SK-N-SH treated with all-trans-retinoic acid at 6 μM for 48 hours (cell line): ENCODE measurements at regions not wholly inside any gene's neighbourhood (a gene's known extent, or its start where the extent isn't known, plus 50 kb on each side); places are given as distances from the start of the nearest gene placed in this dataset.
A peak's percentile ranks its signal among the peaks of the same experiment; 100 is the strongest.

Source experiments
- ATAC-seq: fragments of 200-7000 bp; cut with Tn5 transposase; 3 replicates; pipeline ENCODE4 v1.9.1; 2020; ENCODE audit warnings: mild to moderate bottlenecking, moderate library complexity
- ARNTL ChIP-seq: fragments of 450-650 bp; formaldehyde crosslinking; IDR thresholded peaks from 2 replicates; pipeline ENCODE4 v1.5.0; 2020; ENCODE audit warnings: low read depth, mild to moderate bottlenecking, moderate library complexity, borderline replicate concordance
- BACH2 ChIP-seq: fragments of 250-450 bp; sonication (Bioruptor Pico); IDR thresholded peaks from 2 replicates; pipeline ENCODE4 v1.9.0; 2021; ENCODE audit warnings: mild to moderate bottlenecking, borderline replicate concordance
- CREB5 ChIP-seq: fragments of 250-450 bp; sonication (Bioruptor Pico); IDR thresholded peaks from 2 replicates; pipeline ENCODE4 v1.5.1; 2020; ENCODE audit warnings: low read depth, mild to moderate bottlenecking, moderate library complexity
- CSDC2 ChIP-seq: fragments of 250-450 bp; sonication (Bioruptor Pico); IDR thresholded peaks from 2 replicates; pipeline ENCODE4 v1.5.0; 2020; ENCODE audit warnings: mild to moderate bottlenecking, moderate library complexity
- CSRNP3 ChIP-seq: fragments of 250-450 bp; sonication (Bioruptor Pico); IDR thresholded peaks from 2 replicates; pipeline ENCODE4 v1.5.1; 2021; ENCODE audit warnings: mild to moderate bottlenecking, moderate library complexity
- ESRRG ChIP-seq: fragments of 250-450 bp; sonication (Bioruptor Pico); IDR thresholded peaks from 2 replicates; pipeline ENCODE4 v1.6.1; 2021; ENCODE audit warnings: mild to moderate bottlenecking
- GLIS3 ChIP-seq: fragments of 250-450 bp; sonication (Bioruptor Pico); IDR thresholded peaks from 2 replicates; pipeline ENCODE4 v1.5.0; 2020; ENCODE audit warnings: mild to moderate bottlenecking, moderate library complexity
- ISL1 ChIP-seq: fragments of 250-450 bp; sonication (Bioruptor Pico); IDR thresholded peaks from 2 replicates; pipeline ENCODE4 v2.1.2; 2022; ENCODE audit warnings: mild to moderate bottlenecking, moderate library complexity
- OSR1 ChIP-seq: fragments of 250-450 bp; sonication (Bioruptor Pico); IDR thresholded peaks from 2 replicates; pipeline ENCODE4 v1.8.0; 2022; ENCODE audit warnings: moderate library complexity, mild to moderate bottlenecking, inconsistent platforms
- PATZ1 ChIP-seq: fragments of 250-450 bp; sonication (Bioruptor Pico); IDR thresholded peaks from 2 replicates; pipeline ENCODE4 v1.8.0; 2020; ENCODE audit warnings: mild to moderate bottlenecking, moderate library complexity, borderline replicate concordance
- PPARA ChIP-seq: fragments of 250-450 bp; sonication (Bioruptor Pico); IDR thresholded peaks from 2 replicates; pipeline ENCODE4 v1.5.0; 2020; ENCODE audit warnings: mild to moderate bottlenecking, borderline replicate concordance
- RARB ChIP-seq: fragments of 250-450 bp; sonication (Bioruptor Pico); IDR thresholded peaks from 2 replicates; pipeline ENCODE4 v1.8.0; 2021; ENCODE audit warnings: mild to moderate bottlenecking, moderate library complexity
- SNAI2 ChIP-seq: fragments of 250-450 bp; sonication (Bioruptor Pico); IDR thresholded peaks from 2 replicates; pipeline ENCODE4 v1.5.0; 2020; ENCODE audit warnings: mild to moderate bottlenecking, moderate library complexity
- TOX ChIP-seq: fragments of 250-450 bp; sonication (Bioruptor Pico); IDR thresholded peaks from 2 replicates; pipeline ENCODE4 v1.8.0; 2021; ENCODE audit warnings: mild to moderate bottlenecking, moderate library complexity, borderline replicate concordance
- TSHZ2 ChIP-seq: fragments of 250-450 bp; sonication (Bioruptor Pico); IDR thresholded peaks from 2 replicates; pipeline ENCODE4 v1.5.0; 2020; ENCODE audit warnings: mild to moderate bottlenecking, moderate library complexity
- ZC3H10 ChIP-seq: fragments of 250-450 bp; sonication (Bioruptor Pico); IDR thresholded peaks from 2 replicates; pipeline ENCODE4 v1.5.1; 2021; ENCODE audit warnings: mild to moderate bottlenecking, moderate library complexity
- ZFP30 ChIP-seq: fragments of 450-650 bp; formaldehyde crosslinking; IDR thresholded peaks from 2 replicates; pipeline ENCODE4 v1.5.0; 2022; ENCODE audit warnings: mild to moderate bottlenecking, moderate library complexity
- ZNF565 ChIP-seq: fragments of 450-650 bp; formaldehyde crosslinking; conservative IDR thresholded peaks from 2 replicates; pipeline ENCODE4 v1.5.0; 2020; ENCODE audit warnings: low read depth, mild to moderate bottlenecking, moderate library complexity
- ZNF70 ChIP-seq: fragments of 450-650 bp; formaldehyde crosslinking; IDR thresholded peaks from 2 replicates; pipeline ENCODE4 v1.5.0; 2020; ENCODE audit warnings: mild to moderate bottlenecking, moderate library complexity
- ZNF8 ChIP-seq: fragments of 450-650 bp; formaldehyde crosslinking; IDR thresholded peaks from 2 replicates; pipeline ENCODE4 v1.5.0; 2020; ENCODE audit warnings: mild to moderate bottlenecking, moderate library complexity

GRCh38 chr6:85323435-85324040, 126.3 kb upstream of the NT5E start:
- TF ChIP-seq ZC3H10 (CRISPR knock-in tag) (no peak), RARB (CRISPR knock-in tag) (no peak), GLIS3 (CRISPR knock-in tag) (no peak), ISL1 (CRISPR knock-in tag) (no peak), TSHZ2 (CRISPR knock-in tag) (no peak), ARNTL (CRISPR knock-in tag) (no peak), SNAI2 (CRISPR knock-in tag) (no peak)
- peak; percentile 98 for ATAC-seq

GRCh38 chr6:85322446-85323105, 127.3 kb upstream of the NT5E start:
- TF ChIP-seq BACH2 (CRISPR knock-in tag) (no peak), ZNF565 (CRISPR knock-in tag) (no peak), PATZ1 (CRISPR knock-in tag) (no peak)
- TF ChIP-seq, all 23 proteins: peak for 0
- no peak for ATAC-seq

- TF ChIP-seq ZNF8 (CRISPR knock-in tag) (no peak), ZC3H10 (CRISPR knock-in tag) (no peak), ZFP30 (CRISPR knock-in tag) (no peak), CREB5 (CRISPR knock-in tag) (no peak), GLIS3 (CRISPR knock-in tag) (no peak), BACH2 (CRISPR knock-in tag) (no peak), CSRNP3 (CRISPR knock-in tag) (no peak), CSDC2 (CRISPR knock-in tag) (no peak), PPARA (CRISPR knock-in tag) (no peak), ARNTL (CRISPR knock-in tag) (no peak)
- ATAC-seq = no peak
Measured at GRCh38 chr6:85321906-85322305, 128.0 kb upstream of the NT5E start.

GRCh38 chr6:85314586-85314985, 135.3 kb upstream of the NT5E start:
- no peak for TF ChIP-seq BACH2 (CRISPR knock-in tag)
- no peak for TF ChIP-seq TOX
- no peak for TF ChIP-seq ZFP30 (CRISPR knock-in tag)
- TF ChIP-seq ZNF70 (CRISPR knock-in tag) = no peak
- TF ChIP-seq OSR1 = no peak
- TF ChIP-seq ESRRG = no peak
- no peak for TF ChIP-seq ZNF8 (CRISPR knock-in tag)
- no peak for TF ChIP-seq CREB5 (CRISPR knock-in tag)
- TF ChIP-seq PATZ1 (CRISPR knock-in tag) = no peak
- TF ChIP-seq, all 23 proteins: peak for 0
- no peak for ATAC-seq
